C4-2B (cell line): ENCODE measurements at regions not wholly inside any gene's neighbourhood (a gene's known extent, or its start where the extent isn't known, plus 50 kb on each side); places are given as distances from the start of the nearest gene placed in this dataset.

ENCODE experiments used
- ZFX ChIP-seq: fragments of 450-650 bp; IDR thresholded peaks from 2 replicates; pipeline ENCODE4 v1.6.1; 2017
- TF ChIP-seq, protein P1 (sequence below): fragments of 450-650 bp; conservative IDR thresholded peaks from 2 replicates; pipeline ENCODE4 v1.5.1; 2017; ENCODE audit warnings: mild to moderate bottlenecking

DNA sequence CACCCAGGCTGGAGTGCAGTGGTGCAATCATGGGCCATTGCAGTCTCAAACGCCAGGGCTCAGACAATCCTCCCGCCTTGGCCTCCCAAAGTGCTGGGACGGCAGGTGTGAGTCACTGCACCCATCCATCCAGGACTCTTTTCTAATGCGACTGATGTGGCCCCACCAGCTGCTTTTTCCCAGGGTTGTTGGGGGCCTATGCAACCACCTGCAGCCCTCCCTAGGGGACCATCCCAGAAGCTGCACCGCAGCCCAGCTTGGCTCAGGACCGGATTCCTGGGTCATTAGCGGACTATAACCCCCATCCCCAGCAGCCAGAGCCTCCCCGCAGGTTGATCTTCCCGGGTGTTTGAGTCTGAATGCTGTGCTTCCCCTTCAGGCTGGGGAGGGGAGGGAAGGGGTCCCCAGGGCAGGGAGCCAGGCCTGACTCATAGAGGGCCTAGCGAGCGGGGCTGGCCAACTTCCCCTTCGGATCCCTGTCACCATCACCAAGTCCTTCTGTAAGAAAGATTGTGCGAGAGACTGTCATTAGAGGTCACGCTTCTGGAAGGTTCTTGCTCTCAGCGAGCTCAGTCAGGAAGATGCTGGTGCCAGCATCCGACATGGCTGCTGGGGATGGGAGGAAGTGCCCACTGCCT, 108.7 kb upstream of the ACTRT2 start:
- TF ChIP-seq, protein P1, sequence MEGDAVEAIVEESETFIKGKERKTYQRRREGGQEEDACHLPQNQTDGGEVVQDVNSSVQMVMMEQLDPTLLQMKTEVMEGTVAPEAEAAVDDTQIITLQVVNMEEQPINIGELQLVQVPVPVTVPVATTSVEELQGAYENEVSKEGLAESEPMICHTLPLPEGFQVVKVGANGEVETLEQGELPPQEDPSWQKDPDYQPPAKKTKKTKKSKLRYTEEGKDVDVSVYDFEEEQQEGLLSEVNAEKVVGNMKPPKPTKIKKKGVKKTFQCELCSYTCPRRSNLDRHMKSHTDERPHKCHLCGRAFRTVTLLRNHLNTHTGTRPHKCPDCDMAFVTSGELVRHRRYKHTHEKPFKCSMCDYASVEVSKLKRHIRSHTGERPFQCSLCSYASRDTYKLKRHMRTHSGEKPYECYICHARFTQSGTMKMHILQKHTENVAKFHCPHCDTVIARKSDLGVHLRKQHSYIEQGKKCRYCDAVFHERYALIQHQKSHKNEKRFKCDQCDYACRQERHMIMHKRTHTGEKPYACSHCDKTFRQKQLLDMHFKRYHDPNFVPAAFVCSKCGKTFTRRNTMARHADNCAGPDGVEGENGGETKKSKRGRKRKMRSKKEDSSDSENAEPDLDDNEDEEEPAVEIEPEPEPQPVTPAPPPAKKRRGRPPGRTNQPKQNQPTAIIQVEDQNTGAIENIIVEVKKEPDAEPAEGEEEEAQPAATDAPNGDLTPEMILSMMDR: no peak
- TF ChIP-seq ZFX: no peak
